ENCODE measurements at regions not wholly inside any gene's neighbourhood (a gene's known extent, or its start where the extent isn't known, plus 50 kb on each side); places are given as distances from the start of the nearest gene placed in this dataset.

- no peaks in the 10 kb centered on the region for H3K4me1 ChIP-seq
- no peaks in the 10 kb centered on the region for H3K9me3 ChIP-seq
- no peaks in the 10 kb centered on the region for H3K27me3 ChIP-seq
- no peaks in the 10 kb centered on the region for H3K36me3 ChIP-seq
- TF ChIP-seq POLR2AphosphoS5 (IDR thresholded peaks at IDR 0.05; ENCODE audit: insufficient read depth in 1 of 2, low read depth in 1 of 2) (no peak), POLR2A (IDR thresholded peaks at IDR 0.05) (no peak), CTCF (IDR thresholded peaks at IDR 0.05) (no peak)
- intact Hi-C loops (cut with DNase I): no loop called here
- no peak overlapping the region for H3K4me3 ChIP-seq
- DNase-seq (ENCODE audit: extremely low spot score in 2 of 2): no peak
- no peak overlapping the region for H3K27ac ChIP-seq
These were observed 178.9 kb upstream of the LYZL1 start for GRCh38 chr10:29109707-29110571.

DNA sequence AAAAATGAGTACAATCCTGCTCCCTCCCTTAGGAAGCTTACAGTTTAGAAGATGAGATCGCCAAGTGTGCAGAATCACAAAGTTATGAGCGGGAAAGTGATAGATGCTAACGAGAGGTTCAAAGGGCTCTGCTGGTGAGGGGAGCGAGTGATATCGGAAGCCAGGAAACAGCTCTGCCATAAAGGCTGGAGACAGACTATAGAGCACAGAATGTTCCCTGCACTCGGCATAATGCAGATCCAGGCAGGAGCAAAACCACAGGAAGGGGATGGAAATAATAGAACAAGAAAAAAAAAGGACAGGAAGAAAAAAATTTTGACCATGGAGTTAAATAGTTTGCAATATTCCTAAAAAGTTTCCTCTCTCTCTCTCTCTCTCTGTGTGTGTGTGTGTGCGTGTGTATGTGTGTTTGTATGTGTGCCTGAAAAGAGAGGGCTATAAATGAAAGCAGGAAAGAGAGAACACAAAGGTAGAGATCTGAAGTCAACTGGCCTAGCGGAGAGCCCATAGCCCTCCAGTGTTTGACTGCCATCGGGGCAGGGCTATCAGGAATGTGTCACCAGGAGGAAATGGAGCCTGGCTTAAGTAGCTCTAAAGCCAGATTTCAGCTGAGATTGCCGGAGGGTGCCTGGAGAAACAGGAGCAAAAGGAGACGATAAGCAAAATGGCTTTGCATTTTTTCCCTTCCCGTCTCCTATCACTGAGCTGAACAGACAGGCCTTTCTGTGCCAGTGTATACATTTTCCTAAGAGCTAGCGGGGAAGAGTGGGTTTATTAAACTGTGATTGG lies 175.8 kb upstream of the LYZL1 start:
- H3K27ac ChIP-seq: no peak overlapping the region
- DNase-seq (ENCODE audit: extremely low spot score in 2 of 2): no peak
- H3K4me1 ChIP-seq: no peaks in the 10 kb centered on the region
- intact Hi-C loops (cut with DNase I): no loop called here
- no peak overlapping the region for H3K4me3 ChIP-seq
- no peaks in the 10 kb centered on the region for H3K36me3 ChIP-seq
- TF ChIP-seq CTCF (IDR thresholded peaks at IDR 0.05) (no peak), POLR2AphosphoS5 (IDR thresholded peaks at IDR 0.05; ENCODE audit: insufficient read depth in 1 of 2, low read depth in 1 of 2) (no peak), POLR2A (IDR thresholded peaks at IDR 0.05) (no peak)
- H3K9me3 ChIP-seq: no peaks in the 10 kb centered on the region
- no peaks in the 10 kb centered on the region for H3K27me3 ChIP-seq

DNA sequence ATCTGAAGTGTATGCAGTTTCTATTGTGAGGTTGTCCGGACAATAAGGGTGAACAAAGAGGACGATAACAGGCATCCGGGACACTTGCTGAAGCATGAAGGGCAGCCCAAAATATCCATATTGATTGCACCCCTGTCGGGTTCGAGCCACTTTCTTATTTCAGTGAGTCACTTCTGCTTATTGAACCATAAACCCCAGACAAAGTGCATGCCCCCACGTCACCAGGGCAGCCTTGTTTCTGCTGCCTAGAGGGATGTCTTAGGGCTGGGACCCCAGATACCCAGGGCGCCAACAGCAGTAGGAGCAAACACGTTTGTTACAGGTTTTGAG lies 175.3 kb upstream of the LYZL1 start:
- H3K4me3 ChIP-seq: no peak overlapping the region
- intact Hi-C loops (cut with DNase I): no loop called here
- no peaks in the 10 kb centered on the region for H3K27me3 ChIP-seq
- no peaks in the 10 kb centered on the region for H3K36me3 ChIP-seq
- no peak for TF ChIP-seq CTCF (IDR thresholded peaks at IDR 0.05)
- no peak for TF ChIP-seq POLR2AphosphoS5 (IDR thresholded peaks at IDR 0.05; ENCODE audit: insufficient read depth in 1 of 2, low read depth in 1 of 2)
- TF ChIP-seq POLR2A (IDR thresholded peaks at IDR 0.05): no peak
- H3K4me1 ChIP-seq: no peaks in the 10 kb centered on the region
- no peak overlapping the region for H3K27ac ChIP-seq
- no peak for DNase-seq (ENCODE audit: extremely low spot score in 2 of 2)
- H3K9me3 ChIP-seq: no peaks in the 10 kb centered on the region

DNA sequence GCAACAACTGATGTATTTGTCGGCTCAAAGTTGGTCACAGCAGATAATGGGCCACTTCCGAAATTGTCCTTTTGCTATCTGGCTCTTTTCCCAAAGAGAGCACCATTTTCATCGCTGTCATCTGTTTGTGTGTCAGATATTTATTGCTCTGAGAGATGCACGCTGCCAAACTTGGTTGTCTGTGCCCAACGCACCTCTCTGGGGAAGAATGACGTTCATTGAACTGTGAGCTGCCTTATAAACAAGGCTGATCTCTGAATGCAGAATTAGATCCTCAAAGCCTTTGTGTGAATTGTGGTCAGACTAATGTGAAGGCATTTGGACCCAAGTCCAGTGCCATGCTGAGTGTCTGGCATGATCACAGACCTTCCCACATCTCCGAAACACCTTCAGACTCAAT lies 174.7 kb upstream of the LYZL1 start:
- H3K4me1 ChIP-seq: no peaks in the 10 kb centered on the region
- H3K9me3 ChIP-seq: no peaks in the 10 kb centered on the region
- no peak for DNase-seq (ENCODE audit: extremely low spot score in 2 of 2)
- intact Hi-C loops (cut with DNase I): no loop called here
- no peaks in the 10 kb centered on the region for H3K36me3 ChIP-seq
- H3K27ac ChIP-seq: no peak overlapping the region
- no peaks in the 10 kb centered on the region for H3K27me3 ChIP-seq
- H3K4me3 ChIP-seq: no peak overlapping the region
- no peak for TF ChIP-seq POLR2A (IDR thresholded peaks at IDR 0.05)
- no peak for TF ChIP-seq POLR2AphosphoS5 (IDR thresholded peaks at IDR 0.05; ENCODE audit: insufficient read depth in 1 of 2, low read depth in 1 of 2)
- TF ChIP-seq CTCF (IDR thresholded peaks at IDR 0.05): no peak

DNA sequence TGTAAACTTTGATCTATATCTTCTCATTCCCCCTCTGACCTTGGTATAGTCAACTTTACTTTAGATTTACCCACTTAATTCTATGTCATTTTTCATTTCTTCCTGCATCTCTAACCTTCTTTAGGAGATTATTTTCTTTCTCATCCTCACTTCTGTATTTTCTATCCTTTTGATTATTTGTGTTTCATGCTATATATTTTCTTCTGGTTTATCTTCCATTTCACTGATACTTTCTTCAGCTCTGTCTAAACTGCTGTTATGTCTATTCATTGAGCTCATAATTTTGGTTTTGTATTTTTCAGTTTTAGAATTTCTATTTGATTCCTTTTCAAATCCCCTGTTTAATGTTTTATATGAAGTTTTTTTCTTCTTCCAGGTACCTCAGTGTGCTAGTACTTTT lies 171.1 kb upstream of the LYZL1 start:
- DNase-seq (ENCODE audit: extremely low spot score in 2 of 2): no peak
- Histone ChIP-seq H3K4me3 (no peak overlapping the region), H3K36me3 (no peaks in the 10 kb centered on the region), H3K9me3 (no peaks in the 10 kb centered on the region), H3K27ac (no peak overlapping the region), H3K4me1 (no peaks in the 10 kb centered on the region), H3K27me3 (no peaks in the 10 kb centered on the region)
- no peak for TF ChIP-seq POLR2A (IDR thresholded peaks at IDR 0.05)
- no peak for TF ChIP-seq CTCF (IDR thresholded peaks at IDR 0.05)
- no peak for TF ChIP-seq POLR2AphosphoS5 (IDR thresholded peaks at IDR 0.05; ENCODE audit: insufficient read depth in 1 of 2, low read depth in 1 of 2)
- intact Hi-C loops (cut with DNase I): loop anchor here (5.0 kb wide), 1 partner anchor 140 kb away; no protein-coding TSS in a partner anchor
